Erythroblast (primary cell): ENCODE measurements at regions not wholly inside any gene's neighbourhood (a gene's known extent, or its start where the extent isn't known, plus 50 kb on each side); places are given as distances from the start of the nearest gene placed in this dataset.

Experiments used
- GATA1 ChIP-seq: IDR thresholded peaks from 2 replicates; pipeline ENCODE4 v1.6.1; 2011; ENCODE audit warnings: low read depth, mild to moderate bottlenecking, control low read depth, low read length, moderate library complexity
- POLR2A ChIP-seq: IDR thresholded peaks from 2 replicates; pipeline ENCODE4 v1.6.1; 2011; ENCODE audit warnings: mild to moderate bottlenecking, low read length

DNA sequence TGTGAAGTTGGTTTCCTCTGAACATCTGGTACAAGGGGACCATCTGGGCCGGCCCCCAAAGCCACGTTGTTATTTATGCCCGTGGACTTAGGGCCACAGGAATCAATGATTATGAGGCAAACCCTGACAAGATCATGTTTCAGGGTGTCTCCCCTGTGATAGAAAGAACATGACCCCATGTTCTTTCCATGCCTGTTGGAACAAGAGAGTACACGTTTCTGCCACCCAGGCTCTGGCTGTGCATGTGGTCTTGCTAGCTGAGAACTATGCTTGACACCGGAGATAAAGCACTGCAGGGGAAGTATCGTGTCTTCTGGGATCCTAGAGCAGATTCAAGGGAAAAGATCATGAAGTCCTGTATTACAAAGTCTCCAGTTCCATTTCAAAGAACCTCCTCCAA lies 64.2 kb downstream of the TMEM17 start:
- TF ChIP-seq POLR2A (no peak), GATA1 (no peak)
